ENCODE measurements at regions not wholly inside any gene's neighbourhood (a gene's known extent, or its start where the extent isn't known, plus 50 kb on each side); places are given as distances from the start of the nearest gene placed in this dataset.

DNA sequence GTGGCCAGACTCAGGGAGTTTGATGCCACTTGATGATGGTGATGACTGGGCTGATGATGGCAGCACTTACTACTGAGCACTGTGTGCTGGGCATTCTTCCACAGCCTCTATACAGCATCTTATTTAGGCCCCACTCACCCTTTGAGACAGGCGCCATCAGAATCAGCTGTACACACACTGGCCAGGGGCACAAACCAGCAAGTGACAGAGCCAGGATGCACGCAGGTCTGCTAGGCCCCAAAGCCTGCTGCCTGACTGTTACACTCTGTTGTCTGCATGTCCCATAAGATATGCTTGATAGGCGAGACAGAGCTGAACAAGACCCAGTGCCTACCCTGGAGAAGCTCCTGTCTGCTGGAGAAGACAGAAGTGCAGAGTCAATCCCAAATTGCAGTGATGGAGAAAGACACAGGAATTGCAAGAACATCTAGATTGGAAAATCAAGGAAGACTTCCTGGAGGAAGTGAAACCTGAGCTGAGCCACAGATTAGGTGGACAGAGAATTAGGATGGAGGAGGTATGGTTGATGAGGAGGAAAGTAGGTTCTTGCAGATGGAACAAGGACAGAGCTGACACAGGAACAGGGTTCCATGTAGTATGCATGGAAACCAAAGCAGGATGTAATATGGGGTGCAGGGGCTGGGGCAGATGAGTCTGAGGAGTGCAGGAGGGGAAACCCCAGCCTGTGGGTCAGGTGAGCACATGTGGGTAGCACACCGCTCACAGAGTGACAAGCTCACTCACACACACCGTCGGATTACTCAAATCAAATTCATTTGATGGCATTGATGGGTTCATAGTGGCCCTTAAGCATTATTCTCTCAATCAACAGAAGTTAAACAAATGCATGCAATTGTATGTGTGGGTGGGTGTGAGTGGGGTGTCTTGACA lies 117.3 kb downstream of the BEGAIN start:
- TF ChIP-seq POLR2A (IDR thresholded peaks at IDR 0.05), result no peak
- TF ChIP-seq, protein P1, sequence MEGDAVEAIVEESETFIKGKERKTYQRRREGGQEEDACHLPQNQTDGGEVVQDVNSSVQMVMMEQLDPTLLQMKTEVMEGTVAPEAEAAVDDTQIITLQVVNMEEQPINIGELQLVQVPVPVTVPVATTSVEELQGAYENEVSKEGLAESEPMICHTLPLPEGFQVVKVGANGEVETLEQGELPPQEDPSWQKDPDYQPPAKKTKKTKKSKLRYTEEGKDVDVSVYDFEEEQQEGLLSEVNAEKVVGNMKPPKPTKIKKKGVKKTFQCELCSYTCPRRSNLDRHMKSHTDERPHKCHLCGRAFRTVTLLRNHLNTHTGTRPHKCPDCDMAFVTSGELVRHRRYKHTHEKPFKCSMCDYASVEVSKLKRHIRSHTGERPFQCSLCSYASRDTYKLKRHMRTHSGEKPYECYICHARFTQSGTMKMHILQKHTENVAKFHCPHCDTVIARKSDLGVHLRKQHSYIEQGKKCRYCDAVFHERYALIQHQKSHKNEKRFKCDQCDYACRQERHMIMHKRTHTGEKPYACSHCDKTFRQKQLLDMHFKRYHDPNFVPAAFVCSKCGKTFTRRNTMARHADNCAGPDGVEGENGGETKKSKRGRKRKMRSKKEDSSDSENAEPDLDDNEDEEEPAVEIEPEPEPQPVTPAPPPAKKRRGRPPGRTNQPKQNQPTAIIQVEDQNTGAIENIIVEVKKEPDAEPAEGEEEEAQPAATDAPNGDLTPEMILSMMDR (IDR thresholded peaks at IDR 0.05), result no peak
